Tibial artery (tissue), 4 donors: ENCODE measurements at regions not wholly inside any gene's neighbourhood (a gene's known extent, or its start where the extent isn't known, plus 50 kb on each side); places are given as distances from the start of the nearest gene placed in this dataset.

ENCODE experiments used
- DNase-seq, 2 donors: peaks; one replicate each; pipeline ENCODE4 v3.0.0-alpha.2; 2019
- H3K27ac ChIP-seq, 2 donors: fragments of 200-600 bp; sonication (generic) in 1 of 2; 1 replicate in 1 of 2; 2 replicates in 1 of 2; pipeline ENCODE4 v1.5.1; 2018 to 2019; ENCODE audit warnings: mild to moderate bottlenecking in 1 of 2
- H3K27me3 ChIP-seq, 2 donors: fragments of 200-600 bp; sonication (generic) in 1 of 2; one replicate each; pipeline versions ENCODE4 v1.5.1 to v1.6.0; 2016 to 2019
- H3K36me3 ChIP-seq, 3 donors: fragments of 200-600 bp; sonication (generic) in 2 of 3; one replicate each; pipeline ENCODE4 v1.5.1; 2016 to 2019; ENCODE audit warnings: mild to moderate bottlenecking in 2 of 3
- H3K4me1 ChIP-seq, 4 donors: fragments of 200-600 bp; sonication (generic) in 2 of 4; 1 replicate in 3 of 4; 2 replicates in 1 of 4; pipeline ENCODE4 v1.5.1; 2016 to 2019
- H3K4me3 ChIP-seq, 2 donors: fragments of 200-600 bp; sonication (generic) in 1 of 2; 1 replicate in 1 of 2; 2 replicates in 1 of 2; pipeline ENCODE4 v1.5.1; 2018 to 2019; ENCODE audit warnings: mild to moderate bottlenecking in 2 of 2
- H3K9me3 ChIP-seq, 3 donors: fragments of 200-600 bp; sonication (generic) in 1 of 3; one replicate each; pipeline ENCODE4 v1.5.1; 2016 to 2019
- CTCF ChIP-seq, 2 experiments: fragments of 200-600 bp in 1 of 2; fragments of 450-650 bp in 1 of 2; IDR thresholded peaks; one replicate each; pipeline ENCODE4 v1.5.1; 2017 to 2019; ENCODE audit warnings: antibody characterized with exemption in 2 of 2, mild to moderate bottlenecking in 1 of 2, moderate library complexity in 1 of 2
- intact Hi-C: fragments of 100-400 bp; cut with DNase I; formaldehyde crosslinking; loops from one replicate; pipeline ENCODE4 v1.15.0; 2023; ENCODE audit warnings: low total_unique reads

GRCh38 chr5:143693651-143694252, 118.2 kb upstream of the HMHB1 start:
- H3K27ac ChIP-seq = no peak overlapping the region
- no peak for DNase-seq
- TF ChIP-seq CTCF (IDR thresholded peaks at IDR 0.05) = no peak

GRCh38 chr5:143692342-143692741, 119.6 kb upstream of the HMHB1 start:
- H3K36me3 ChIP-seq = no peaks in the 10 kb centered on the region
- no peaks in the 10 kb centered on the region for H3K27me3 ChIP-seq
- H3K4me3 ChIP-seq = no peak overlapping the region
- peaks cover 0 to 5% (median 0%) of the 10 kb centered on the region in 3 donors for H3K9me3 ChIP-seq
- H3K27ac ChIP-seq = no peak overlapping the region
- intact Hi-C loops = no loop called here
- no peaks in the 10 kb centered on the region for H3K4me1 ChIP-seq
- no peak for TF ChIP-seq CTCF (IDR thresholded peaks at IDR 0.05)
- no peak for DNase-seq

More at GRCh38 chr5:143693651-143694252, 118.2 kb upstream of the HMHB1 start:
- H3K4me1 ChIP-seq = no peaks in the 10 kb centered on the region
- no peaks in the 10 kb centered on the region for H3K36me3 ChIP-seq
- no peak overlapping the region for H3K4me3 ChIP-seq
- no peaks in the 10 kb centered on the region for H3K27me3 ChIP-seq
- intact Hi-C loops = no loop called here
- H3K9me3 ChIP-seq = peaks cover 0 to 5% (median 0%) of the 10 kb centered on the region in 3 donors

GRCh38 chr5:143691945-143692290, 120.0 kb upstream of the HMHB1 start:
- Histone ChIP-seq H3K9me3 (peaks cover 0 to 5% (median 0%) of the 10 kb centered on the region in 3 donors), H3K4me1 (no peaks in the 10 kb centered on the region), H3K27ac (no peak overlapping the region), H3K27me3 (no peaks in the 10 kb centered on the region), H3K4me3 (no peak overlapping the region), H3K36me3 (no peaks in the 10 kb centered on the region)
- no peak for TF ChIP-seq CTCF (IDR thresholded peaks at IDR 0.05)
- no peak for DNase-seq
- intact Hi-C loops = no loop called here

- no peaks in the 10 kb centered on the region for H3K27me3 ChIP-seq
- H3K9me3 ChIP-seq = peaks cover 0 to 5% (median 0%) of the 10 kb centered on the region in 3 donors
- H3K4me3 ChIP-seq = no peak overlapping the region
- no peak overlapping the region for H3K27ac ChIP-seq
- DNase-seq = no peak
- TF ChIP-seq CTCF (IDR thresholded peaks at IDR 0.05) = no peak
- intact Hi-C loops = no loop called here
- H3K4me1 ChIP-seq = no peaks in the 10 kb centered on the region
- no peaks in the 10 kb centered on the region for H3K36me3 ChIP-seq
Measured at GRCh38 chr5:143691287-143691944, 120.5 kb upstream of the HMHB1 start.

- H3K4me1 ChIP-seq = no peaks in the 10 kb centered on the region
- H3K9me3 ChIP-seq = peaks cover 0 to 5% (median 0%) of the 10 kb centered on the region in 3 donors
- no peak for TF ChIP-seq CTCF (IDR thresholded peaks at IDR 0.05)
- H3K36me3 ChIP-seq = no peaks in the 10 kb centered on the region
- no peaks in the 10 kb centered on the region for H3K27me3 ChIP-seq
- intact Hi-C loops = no loop called here
- no peak for DNase-seq
- no peak overlapping the region for H3K27ac ChIP-seq
- H3K4me3 ChIP-seq = no peak overlapping the region
Measured at GRCh38 chr5:143687604-143688003, 124.4 kb upstream of the HMHB1 start.
